Thyroid gland (tissue), 4 donors: ENCODE measurements at regions not wholly inside any gene's neighbourhood (a gene's known extent, or its start where the extent isn't known, plus 50 kb on each side); places are given as distances from the start of the nearest gene placed in this dataset.

Experiments used
- CTCF ChIP-seq, 6 experiments: fragments of 200-600 bp in 3 of 6; fragments of 450-650 bp in 3 of 6; sonication (generic) in 3 of 6; IDR thresholded peaks; one replicate each; pipeline ENCODE4 v1.5.1; 2016 to 2019; ENCODE audit warnings: antibody characterized with exemption in 6 of 6, mild to moderate bottlenecking in 2 of 6, inconsistent platforms in 1 of 6, moderate library complexity in 1 of 6
- POLR2A ChIP-seq, 2 donors: fragments of 450-650 bp; IDR thresholded peaks; one replicate each; pipeline ENCODE4 v1.6.1; 2017; ENCODE audit warnings: antibody characterized with exemption in 2 of 2, mild to moderate bottlenecking in 2 of 2, moderate library complexity in 1 of 2

- TF ChIP-seq CTCF (IDR thresholded peaks at IDR 0.05) (no peak), POLR2A (IDR thresholded peaks at IDR 0.05) (no peak)
Measured at GRCh38 chr9:129420721-129421120, 200.2 kb downstream of the C9orf50 start.
